ENCODE measurements at regions not wholly inside any gene's neighbourhood (a gene's known extent, or its start where the extent isn't known, plus 50 kb on each side); places are given as distances from the start of the nearest gene placed in this dataset.

DNA sequence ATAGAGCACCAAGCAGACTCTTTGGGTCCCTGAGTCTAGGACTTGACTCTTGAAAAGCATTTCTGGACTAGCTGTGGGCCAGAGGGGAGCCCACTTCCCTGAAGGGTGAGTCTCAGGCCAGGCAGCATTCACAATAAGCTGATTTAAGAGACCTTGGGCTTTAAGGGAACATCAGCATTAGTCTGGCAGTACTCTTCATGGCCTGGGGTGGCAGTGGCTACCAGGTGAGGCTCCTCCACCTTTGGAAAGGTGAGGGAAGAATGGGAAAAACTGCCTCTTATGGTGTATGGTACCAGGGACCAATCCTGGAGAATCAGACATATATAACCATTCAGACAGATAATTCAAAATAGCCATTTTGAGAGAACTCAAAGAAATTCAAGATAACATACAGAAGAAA lies 599.9 kb upstream of the POU3F3 start:
- H3K27ac Mint-ChIP-seq (ENCODE audit: unreplicated experiment): no peak overlapping the region
- CTCF ChIA-PET: interaction anchor here (0.6 kb wide), 1 partner anchor 1581 kb away, joined by 3 read pairs; no protein-coding TSS in a partner anchor
- no peak overlapping the region for H3K4me3 Mint-ChIP-seq (ENCODE audit: low read depth, unreplicated experiment)
- intact Hi-C loops (cut with micrococcal nuclease; ENCODE audit: unreplicated experiment): no loop called here
- no peaks in the 10 kb centered on the region for H3K36me3 Mint-ChIP-seq (ENCODE audit: insufficient read depth, unreplicated experiment)
- no peaks in the 10 kb centered on the region for H3K27me3 Mint-ChIP-seq (ENCODE audit: unreplicated experiment)
- peaks cover 14% of the 10 kb centered on the region for H3K9me3 Mint-ChIP-seq (ENCODE audit: low read depth, unreplicated experiment)
- no peaks in the 10 kb centered on the region for H3K4me1 Mint-ChIP-seq (ENCODE audit: low read depth, unreplicated experiment)
- no TSS peak for BruUV-seq (replicated peaks)
- TF ChIP-seq, protein P1, sequence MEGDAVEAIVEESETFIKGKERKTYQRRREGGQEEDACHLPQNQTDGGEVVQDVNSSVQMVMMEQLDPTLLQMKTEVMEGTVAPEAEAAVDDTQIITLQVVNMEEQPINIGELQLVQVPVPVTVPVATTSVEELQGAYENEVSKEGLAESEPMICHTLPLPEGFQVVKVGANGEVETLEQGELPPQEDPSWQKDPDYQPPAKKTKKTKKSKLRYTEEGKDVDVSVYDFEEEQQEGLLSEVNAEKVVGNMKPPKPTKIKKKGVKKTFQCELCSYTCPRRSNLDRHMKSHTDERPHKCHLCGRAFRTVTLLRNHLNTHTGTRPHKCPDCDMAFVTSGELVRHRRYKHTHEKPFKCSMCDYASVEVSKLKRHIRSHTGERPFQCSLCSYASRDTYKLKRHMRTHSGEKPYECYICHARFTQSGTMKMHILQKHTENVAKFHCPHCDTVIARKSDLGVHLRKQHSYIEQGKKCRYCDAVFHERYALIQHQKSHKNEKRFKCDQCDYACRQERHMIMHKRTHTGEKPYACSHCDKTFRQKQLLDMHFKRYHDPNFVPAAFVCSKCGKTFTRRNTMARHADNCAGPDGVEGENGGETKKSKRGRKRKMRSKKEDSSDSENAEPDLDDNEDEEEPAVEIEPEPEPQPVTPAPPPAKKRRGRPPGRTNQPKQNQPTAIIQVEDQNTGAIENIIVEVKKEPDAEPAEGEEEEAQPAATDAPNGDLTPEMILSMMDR (IDR thresholded peaks at IDR 0.05; ENCODE audit: unreplicated experiment): no peak
- DNase-seq: no peak

- no peak overlapping the region for H3K27ac Mint-ChIP-seq (ENCODE audit: unreplicated experiment)
- no peaks in the 10 kb centered on the region for H3K27me3 Mint-ChIP-seq (ENCODE audit: unreplicated experiment)
- no peak for DNase-seq
- H3K36me3 Mint-ChIP-seq (ENCODE audit: insufficient read depth, unreplicated experiment): no peaks in the 10 kb centered on the region
- intact Hi-C loops (cut with micrococcal nuclease; ENCODE audit: unreplicated experiment): no loop called here
- CTCF ChIA-PET: no interaction called here
- no peaks in the 10 kb centered on the region for H3K4me1 Mint-ChIP-seq (ENCODE audit: low read depth, unreplicated experiment)
- TF ChIP-seq, protein P1 (IDR thresholded peaks at IDR 0.05; ENCODE audit: unreplicated experiment): no peak
- peaks cover 16% of the 10 kb centered on the region for H3K9me3 Mint-ChIP-seq (ENCODE audit: low read depth, unreplicated experiment)
- no TSS peak for BruUV-seq (replicated peaks)
- H3K4me3 Mint-ChIP-seq (ENCODE audit: low read depth, unreplicated experiment): no peak overlapping the region
Observed at GRCh38 chr2:104262714-104263113, 591.2 kb upstream of the POU3F3 start.

DNA sequence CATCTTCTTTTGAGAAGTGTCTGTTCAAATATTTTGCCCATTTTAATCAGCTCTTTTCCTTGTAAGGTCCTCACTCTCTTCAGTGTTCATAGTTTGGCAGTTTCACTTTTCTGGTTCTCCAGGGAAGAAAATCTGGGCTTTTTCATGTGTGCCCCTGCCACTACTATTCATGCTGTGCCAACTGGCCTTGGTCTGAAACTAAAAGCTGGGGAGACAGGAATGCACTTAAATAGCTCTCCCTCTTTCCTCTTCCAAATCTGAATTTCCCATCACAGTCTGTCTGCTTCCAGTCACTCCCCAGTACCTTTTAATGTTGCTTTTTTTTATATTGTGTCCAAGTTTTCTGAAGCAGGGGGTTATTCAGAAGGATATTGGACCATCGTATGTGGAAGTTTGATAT lies 574.3 kb upstream of the POU3F3 start:
- peaks cover 19% of the 10 kb centered on the region for H3K9me3 Mint-ChIP-seq (ENCODE audit: low read depth, unreplicated experiment)
- DNase-seq: no peak
- no peaks in the 10 kb centered on the region for H3K27me3 Mint-ChIP-seq (ENCODE audit: unreplicated experiment)
- H3K36me3 Mint-ChIP-seq (ENCODE audit: insufficient read depth, unreplicated experiment): no peaks in the 10 kb centered on the region
- no peaks in the 10 kb centered on the region for H3K4me1 Mint-ChIP-seq (ENCODE audit: low read depth, unreplicated experiment)
- CTCF ChIA-PET: no interaction called here
- H3K4me3 Mint-ChIP-seq (ENCODE audit: low read depth, unreplicated experiment): no peak overlapping the region
- H3K27ac Mint-ChIP-seq (ENCODE audit: unreplicated experiment): no peak overlapping the region
- no TSS peak for BruUV-seq (replicated peaks)
- intact Hi-C loops (cut with micrococcal nuclease; ENCODE audit: unreplicated experiment): no loop called here
- TF ChIP-seq, protein P1 (IDR thresholded peaks at IDR 0.05; ENCODE audit: unreplicated experiment): no peak

DNA sequence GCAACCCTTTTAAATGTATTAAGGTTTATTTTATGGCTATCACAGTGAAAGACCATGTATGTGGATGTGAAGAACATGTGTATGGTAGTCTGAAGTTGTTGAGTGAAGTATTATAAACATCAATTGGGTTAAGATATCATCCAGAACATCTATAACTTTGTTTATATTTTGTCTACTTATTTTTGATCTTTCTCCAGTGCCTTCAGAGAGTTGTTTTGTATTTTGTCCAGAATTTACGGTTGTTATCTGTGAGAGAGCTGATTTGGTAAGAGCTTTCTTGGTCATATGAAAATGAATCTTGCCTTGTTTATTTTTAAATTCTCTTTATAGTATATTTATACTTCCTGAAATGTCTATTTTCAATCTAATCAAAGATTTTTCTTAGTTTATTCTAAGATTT lies 573.7 kb upstream of the POU3F3 start:
- CTCF ChIA-PET: no interaction called here
- H3K36me3 Mint-ChIP-seq (ENCODE audit: insufficient read depth, unreplicated experiment): no peaks in the 10 kb centered on the region
- no peak for DNase-seq
- no peak overlapping the region for H3K4me3 Mint-ChIP-seq (ENCODE audit: low read depth, unreplicated experiment)
- peaks cover 19% of the 10 kb centered on the region for H3K9me3 Mint-ChIP-seq (ENCODE audit: low read depth, unreplicated experiment)
- intact Hi-C loops (cut with micrococcal nuclease; ENCODE audit: unreplicated experiment): no loop called here
- H3K27me3 Mint-ChIP-seq (ENCODE audit: unreplicated experiment): no peaks in the 10 kb centered on the region
- TF ChIP-seq, protein P1 (IDR thresholded peaks at IDR 0.05; ENCODE audit: unreplicated experiment): no peak
- no peaks in the 10 kb centered on the region for H3K4me1 Mint-ChIP-seq (ENCODE audit: low read depth, unreplicated experiment)
- no peak overlapping the region for H3K27ac Mint-ChIP-seq (ENCODE audit: unreplicated experiment)
- no TSS peak for BruUV-seq (replicated peaks)

Measured in Calu3 (cell line).